IMR-90 (cell line): ENCODE measurements at regions not wholly inside any gene's neighbourhood (a gene's known extent, or its start where the extent isn't known, plus 50 kb on each side); places are given as distances from the start of the nearest gene placed in this dataset.
"Not testable (repeated sequence)": the region's sequence is repeated elsewhere in the genome, so short reads cannot be mapped to it uniquely, and the experiment has no call there.

Experiments
- CTCF ChIP-seq: conservative IDR thresholded peaks from 2 replicates; pipeline ENCODE4 v1.5.1; 2012; ENCODE audit warnings: mild to moderate bottlenecking, low read depth, low read length, improper control_type of control experiment
- POLR2A ChIP-seq: IDR thresholded peaks from 2 replicates; pipeline ENCODE4 v1.6.1; 2012; ENCODE audit warnings: mild to moderate bottlenecking, low read depth, low read length
- RFX5 ChIP-seq: IDR thresholded peaks from 2 replicates; pipeline ENCODE4 v1.8.0; 2012; ENCODE audit warnings: low read depth, mild to moderate bottlenecking, low read length, moderate library complexity

GRCh38 chr9:7309051-7309450 lies 490.5 kb downstream of the DMAC1 start:
- TF ChIP-seq CTCF, RFX5, POLR2A: not testable (repeated sequence)
